DMS 273 (cell line): ENCODE measurements at regions not wholly inside any gene's neighbourhood (a gene's known extent, or its start where the extent isn't known, plus 50 kb on each side); places are given as distances from the start of the nearest gene placed in this dataset.
"Not testable (repeated sequence)": the region's sequence is repeated elsewhere in the genome, so short reads cannot be mapped to it uniquely, and the experiment has no call there.

ENCODE experiments used
- DNase-seq: peaks from one replicate; lab custom pipeline; 2025; ENCODE audit not compliant: unreplicated experiment; lab: John Stamatoyannopoulos, UW

- peak; percentile 2 for DNase-seq
These were observed 1048.2 kb downstream of the SLC16A7 start for GRCh38 chr12:60644076-60644475.

GRCh38 chr12:60666895-60667294 is 1071.1 kb downstream of the SLC16A7 start:
- no peak for DNase-seq

- DNase-seq: no peak
These were observed 1077.1 kb downstream of the SLC16A7 start for GRCh38 chr12:60672949-60673348.

GRCh38 chr12:60684988-60685655 is 1089.3 kb downstream of the SLC16A7 start:
- no peak for DNase-seq

- peak; percentile 8 for DNase-seq
These were observed 1093.3 kb downstream of the SLC16A7 start for GRCh38 chr12:60689137-60689536.

GRCh38 chr12:60693019-60693626 is 1097.3 kb downstream of the SLC16A7 start:
- DNase-seq: no peak

GRCh38 chr12:60704171-60704914 is 1108.5 kb downstream of the SLC16A7 start:
- DNase-seq: no peak

- DNase-seq: no peak
These were observed 1114.4 kb downstream of the SLC16A7 start for GRCh38 chr12:60710246-60710645.

GRCh38 chr12:60714141-60714900 is 1118.5 kb downstream of the SLC16A7 start:
- DNase-seq: no peak

GRCh38 chr12:60724475-60724874 is 1128.6 kb downstream of the SLC16A7 start:
- DNase-seq: no peak

GRCh38 chr12:60724984-60725383 is 1129.2 kb downstream of the SLC16A7 start:
- no peak for DNase-seq

- DNase-seq: no peak
These were observed 1156.8 kb downstream of the SLC16A7 start for GRCh38 chr12:60752589-60752988.

- DNase-seq: no peak
These were observed 1162.4 kb downstream of the SLC16A7 start for GRCh38 chr12:60758224-60758623.

- DNase-seq: no peak
These were observed 1165.1 kb downstream of the SLC16A7 start for GRCh38 chr12:60760965-60761364.

GRCh38 chr12:60801166-60801565 is 1205.3 kb downstream of the SLC16A7 start:
- not testable (repeated sequence) for DNase-seq

GRCh38 chr12:60803147-60803546 is 1207.3 kb downstream of the SLC16A7 start:
- no peak for DNase-seq

- no peak for DNase-seq
These were observed 1209.5 kb downstream of the SLC16A7 start for GRCh38 chr12:60805364-60805763.

GRCh38 chr12:60819794-60820193 is 1224.0 kb downstream of the SLC16A7 start:
- DNase-seq: no peak

GRCh38 chr12:60822580-60822979 is 1226.8 kb downstream of the SLC16A7 start:
- DNase-seq: no peak

- no peak for DNase-seq
These were observed 1234.6 kb downstream of the SLC16A7 start for GRCh38 chr12:60830381-60830780.

- DNase-seq: no peak
These were observed 1236.5 kb downstream of the SLC16A7 start for GRCh38 chr12:60832290-60832689.
